Neuronal stem cell (in vitro differentiated cells): ENCODE measurements at regions not wholly inside any gene's neighbourhood (a gene's known extent, or its start where the extent isn't known, plus 50 kb on each side); places are given as distances from the start of the nearest gene placed in this dataset.

Experiments used
- DNase-seq: peaks from one replicate; pipeline ENCODE4 v3.0.0-alpha.2; 2013; ENCODE audit warnings: low spot score
- H2AFZ ChIP-seq: one replicate; pipeline ENCODE4 v1.6.1; 2013; ENCODE audit warnings: mild to moderate bottlenecking, low read length, inconsistent platforms
- H2AK5ac ChIP-seq: 2 replicates; pipeline ENCODE4 v1.6.1; 2013; ENCODE audit warnings: low read depth, mild to moderate bottlenecking, inconsistent platforms, low read length, moderate library complexity, mixed read lengths
- H2BK120ac ChIP-seq: 2 replicates; pipeline ENCODE4 v1.6.1; 2013; ENCODE audit warnings: low read depth, mild to moderate bottlenecking, inconsistent platforms, low read length, moderate library complexity, mixed read lengths
- H2BK12ac ChIP-seq: one replicate; pipeline ENCODE4 v1.6.1; 2013; ENCODE audit warnings: low read length, inconsistent platforms
- H2BK15ac ChIP-seq: 2 replicates; pipeline ENCODE4 v1.6.1; 2013; ENCODE audit warnings: mild to moderate bottlenecking, low read length, inconsistent platforms, mixed read lengths
- H2BK5ac ChIP-seq: one replicate; pipeline ENCODE4 v1.6.1; 2013; ENCODE audit warnings: inconsistent platforms, mild to moderate bottlenecking, low read length, moderate library complexity
- H3K14ac ChIP-seq: one replicate; pipeline ENCODE4 v1.6.1; 2013; ENCODE audit warnings: low read length, inconsistent platforms
- H3K18ac ChIP-seq: 2 replicates; pipeline ENCODE4 v1.6.1; 2013; ENCODE audit warnings: low read length, inconsistent platforms
- H3K23ac ChIP-seq: 2 replicates; pipeline ENCODE4 v1.6.1; 2013; ENCODE audit warnings: low read depth, mild to moderate bottlenecking, mixed read lengths, low read length, inconsistent platforms; ENCODE audit not compliant: poor library complexity
- H3K27ac ChIP-seq: replicated peaks from 3 replicates; pipeline ENCODE4 v1.5.1; 2013; ENCODE audit warnings: low read length, inconsistent platforms
- H3K27me3 ChIP-seq, 3 experiments: 2 replicates each; pipeline ENCODE4 v1.6.1; 2013; ENCODE audit warnings: low read length in 3 of 3, mild to moderate bottlenecking in 2 of 3, inconsistent platforms in 1 of 3, low read depth in 1 of 3, mixed read lengths in 1 of 3, moderate library complexity in 1 of 3; ENCODE audit not compliant: control insufficient read depth in 3 of 3, insufficient read depth in 3 of 3
- H3K36me3 ChIP-seq, 2 donors: replicated peaks in 1 of 2; 2 replicates each; pipeline ENCODE4 v1.6.1; 2013; ENCODE audit warnings: low read length in 2 of 2; ENCODE audit not compliant: control insufficient read depth in 2 of 2, insufficient read depth in 2 of 2
- H3K4ac ChIP-seq: 2 replicates; pipeline ENCODE4 v1.6.1; 2013; ENCODE audit warnings: inconsistent platforms, mild to moderate bottlenecking, low read length, moderate library complexity
- H3K4me1 ChIP-seq, 2 donors: 1 replicate in 1 of 2; 2 replicates in 1 of 2; pipeline ENCODE4 v1.6.1; 2013; ENCODE audit warnings: low read length in 2 of 2, low read depth in 1 of 2; ENCODE audit not compliant: control insufficient read depth in 2 of 2, insufficient read depth in 1 of 2
- H3K4me2 ChIP-seq: one replicate; pipeline ENCODE4 v1.6.1; 2013; ENCODE audit warnings: mild to moderate bottlenecking, low read length, inconsistent platforms; ENCODE audit not compliant: insufficient read depth, poor library complexity, severe bottlenecking
- H3K4me3 ChIP-seq, 2 donors: 2 replicates each; pipeline ENCODE4 v1.5.1; 2013; ENCODE audit warnings: low read length in 2 of 2, mild to moderate bottlenecking in 2 of 2, inconsistent platforms in 1 of 2, moderate library complexity in 1 of 2
- H3K79me1 ChIP-seq: one replicate; pipeline ENCODE4 v1.6.1; 2013; ENCODE audit warnings: low read depth, mild to moderate bottlenecking, inconsistent platforms, low read length, moderate library complexity
- H3K9ac ChIP-seq: one replicate; pipeline ENCODE4 v1.6.1; 2013; ENCODE audit warnings: mild to moderate bottlenecking, low read depth, low read length, inconsistent platforms; ENCODE audit not compliant: poor library complexity
- H3K9me3 ChIP-seq, 2 donors: replicated peaks in 1 of 2; 2 replicates each; pipeline versions ENCODE3 to v1.6.1; 2013; ENCODE audit warnings: low read length in 2 of 2, mild to moderate bottlenecking in 2 of 2, inconsistent platforms in 1 of 2, low read depth in 1 of 2, mixed read lengths in 1 of 2, moderate library complexity in 1 of 2; ENCODE audit not compliant: control insufficient read depth in 2 of 2, insufficient read depth in 1 of 2
- H4K8ac ChIP-seq: one replicate; pipeline ENCODE4 v1.6.1; 2013; ENCODE audit warnings: low read depth, mild to moderate bottlenecking, inconsistent platforms, low read length, moderate library complexity
- H4K91ac ChIP-seq: one replicate; pipeline ENCODE4 v1.6.1; 2013; ENCODE audit warnings: low read length, low read depth, mild to moderate bottlenecking, inconsistent platforms; ENCODE audit not compliant: poor library complexity
- WGBS, 2 donors: extraction: QIAGEN DNeasy Blood & Tissue Kit; methylation state at CpG; one replicate each; pipeline ENCODE4 v1.1.7; 2013; ENCODE audit warnings: missing lambda C conversion rate in 2 of 2, mixed read lengths in 1 of 2; ENCODE audit not compliant: insufficient read length in 2 of 2, insufficient replicate concordance in 1 of 2; ENCODE audit errors: extremely low coverage in 2 of 2; 5-methylcytosine and 5-hydroxymethylcytosine counted together

DNA sequence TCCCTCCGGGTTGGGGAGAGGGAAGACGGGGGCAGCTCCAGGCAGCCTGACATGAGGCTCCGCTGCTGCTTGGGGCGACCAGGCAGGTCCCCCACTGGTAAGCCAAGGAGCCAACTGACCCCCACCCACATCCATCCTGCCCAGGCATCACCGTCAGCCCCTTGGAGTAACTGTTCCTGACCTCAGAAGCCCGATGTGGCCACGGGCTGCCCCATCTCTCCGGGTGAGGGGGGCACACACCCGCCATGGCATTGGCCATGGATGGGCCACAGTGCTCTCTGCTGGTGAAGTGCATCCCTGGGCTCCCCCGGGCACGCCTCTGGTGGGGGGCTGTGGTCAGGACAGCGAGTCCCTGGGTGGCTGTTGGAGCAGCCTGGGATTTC is 100.0 kb downstream of the CRYAA start:
- no peak overlapping the region for H4K91ac ChIP-seq
- H3K4me3 ChIP-seq, result no peak overlapping the region
- no peak overlapping the region for H4K8ac ChIP-seq
- no peak overlapping the region for H2BK120ac ChIP-seq
- no peak overlapping the region for H2AK5ac ChIP-seq
- no peaks in the 10 kb centered on the region for H3K36me3 ChIP-seq
- no peak overlapping the region for H3K9ac ChIP-seq
- no peaks in the 10 kb centered on the region for H3K9me3 ChIP-seq
- WGBS, 2 donors, result no CpG with 5 or more reads among the region's 12 CpGs
- no peak overlapping the region for H2BK12ac ChIP-seq
- peak overlapping the region; percentile 42 for H3K18ac ChIP-seq
- DNase-seq, result no peak
- peaks cover 2 to 5% of the 10 kb centered on the region in 2 donors for H3K4me1 ChIP-seq
- H2BK5ac ChIP-seq, result no peak overlapping the region
- H3K14ac ChIP-seq, result no peak overlapping the region
- H3K27ac ChIP-seq, result no peak overlapping the region
- no peaks in the 10 kb centered on the region for H3K79me1 ChIP-seq
- peaks cover 0 to 7% (median 0%) of the 10 kb centered on the region in 3 experiments for H3K27me3 ChIP-seq
- no peak overlapping the region for H2BK15ac ChIP-seq
- H3K4me2 ChIP-seq, result no peak overlapping the region
- H3K23ac ChIP-seq, result peak overlapping the region; percentile 47
- no peak overlapping the region for H2AFZ ChIP-seq
- H3K4ac ChIP-seq, result no peak overlapping the region

DNA sequence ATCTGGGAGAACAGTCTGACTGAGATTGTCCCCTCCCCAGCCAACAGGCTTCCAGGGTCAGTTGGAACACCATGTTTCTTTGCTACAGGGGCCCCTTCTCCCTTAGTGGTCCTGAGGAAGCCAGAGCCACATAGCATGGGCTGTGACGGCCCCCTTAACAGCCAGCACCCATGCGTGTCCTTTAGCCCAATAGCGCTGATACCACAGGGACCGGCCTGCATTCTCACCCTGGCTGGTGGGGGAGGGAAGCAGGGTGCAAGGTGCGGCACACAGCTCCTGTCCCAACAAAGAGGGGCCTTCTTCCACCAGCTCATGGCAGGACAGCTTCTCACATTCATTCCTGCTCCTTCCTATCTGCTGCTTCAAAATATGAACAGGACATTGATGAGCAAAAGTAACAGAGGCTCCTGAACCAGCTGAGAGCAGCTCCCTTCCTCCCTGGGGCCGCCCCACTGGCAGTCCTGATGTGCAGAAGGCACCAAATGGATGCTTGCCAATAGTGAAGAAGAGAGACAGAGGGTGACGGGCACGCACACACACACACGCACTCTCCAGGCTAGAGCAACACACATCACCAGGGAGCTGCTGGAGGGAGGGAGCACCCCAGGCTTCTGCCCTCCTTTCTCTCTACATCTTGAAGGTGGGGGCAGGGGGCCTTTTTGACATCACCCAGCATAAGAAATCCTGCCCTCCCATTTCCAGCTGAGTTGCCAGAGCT is 99.4 kb downstream of the CRYAA start:
- H3K4ac ChIP-seq, result no peak overlapping the region
- no peak overlapping the region for H3K4me3 ChIP-seq
- no peaks in the 10 kb centered on the region for H3K79me1 ChIP-seq
- H3K4me2 ChIP-seq, result no peak overlapping the region
- peaks cover 0 to 4% (median 0%) of the 10 kb centered on the region in 3 experiments for H3K27me3 ChIP-seq
- DNase-seq, result no peak
- no peak overlapping the region for H2BK15ac ChIP-seq
- no peak overlapping the region for H3K27ac ChIP-seq
- no peak overlapping the region for H2BK120ac ChIP-seq
- WGBS, 2 donors, result no CpG with 5 or more reads among the region's 9 CpGs
- H3K18ac ChIP-seq, result no peak overlapping the region
- H3K9me3 ChIP-seq, result no peaks in the 10 kb centered on the region
- no peak overlapping the region for H4K8ac ChIP-seq
- no peak overlapping the region for H4K91ac ChIP-seq
- peaks cover 2 to 5% of the 10 kb centered on the region in 2 donors for H3K4me1 ChIP-seq
- H3K36me3 ChIP-seq, result no peaks in the 10 kb centered on the region
- H2AK5ac ChIP-seq, result no peak overlapping the region
- no peak overlapping the region for H2BK5ac ChIP-seq
- peak overlapping the region; percentile 28 for H3K23ac ChIP-seq
- H3K14ac ChIP-seq, result no peak overlapping the region
- no peak overlapping the region for H2BK12ac ChIP-seq
- H2AFZ ChIP-seq, result no peak overlapping the region
- H3K9ac ChIP-seq, result no peak overlapping the region

DNA sequence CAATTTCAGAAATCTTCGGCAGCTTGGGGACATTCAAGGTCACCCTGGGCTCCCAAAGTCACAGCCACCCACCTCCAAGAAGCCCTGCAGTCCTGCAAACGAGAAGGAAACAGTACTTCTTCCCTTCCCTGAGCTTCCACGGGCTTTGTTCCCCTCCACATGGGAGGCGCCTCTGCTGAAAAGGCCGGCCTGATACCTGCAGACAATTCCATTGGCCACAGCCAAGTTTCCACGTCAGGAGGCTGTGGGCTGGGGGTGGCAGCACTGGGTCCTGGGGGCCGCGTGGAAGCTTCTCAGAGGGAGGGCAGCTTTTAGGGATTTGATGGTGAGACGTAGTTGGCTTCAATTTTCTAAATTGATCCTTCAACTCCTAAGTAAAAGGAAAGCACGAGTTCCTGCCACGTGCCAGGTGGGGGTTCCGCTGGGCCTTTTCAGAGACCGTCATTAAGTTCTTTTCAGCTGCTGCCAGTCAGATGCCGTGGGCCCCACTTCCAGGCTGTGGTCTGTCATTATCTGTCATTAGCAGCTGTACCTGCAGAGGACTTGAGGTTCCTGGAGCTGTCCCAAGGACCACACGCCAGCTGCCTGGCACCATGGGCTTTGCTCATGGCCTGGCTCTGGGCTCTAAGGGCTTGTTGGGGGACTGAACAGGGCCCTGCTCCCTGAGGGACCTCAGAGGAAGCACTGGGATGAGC is 98.7 kb downstream of the CRYAA start:
- no peak overlapping the region for H2BK120ac ChIP-seq
- H3K79me1 ChIP-seq, result peaks cover 2% of the 10 kb centered on the region
- no peak overlapping the region for H3K23ac ChIP-seq
- no peak overlapping the region for H3K4me3 ChIP-seq
- no peak overlapping the region for H3K27ac ChIP-seq
- no peak overlapping the region for H2BK12ac ChIP-seq
- no peak overlapping the region for H4K8ac ChIP-seq
- H3K4me1 ChIP-seq, result peaks cover 2 to 5% of the 10 kb centered on the region in 2 donors
- no peak overlapping the region for H2BK5ac ChIP-seq
- H3K36me3 ChIP-seq, result peaks cover 0 to 1% of the 10 kb centered on the region in 2 donors
- peaks cover 2% of the 10 kb centered on the region in 2 donors for H3K9me3 ChIP-seq
- no peak overlapping the region for H2AK5ac ChIP-seq
- H3K27me3 ChIP-seq, result peaks cover 0 to 1% (median under 1%) of the 10 kb centered on the region in 3 experiments
- no peak overlapping the region for H2BK15ac ChIP-seq
- H3K4me2 ChIP-seq, result no peak overlapping the region
- no peak for DNase-seq
- no peak overlapping the region for H4K91ac ChIP-seq
- no peak overlapping the region for H3K14ac ChIP-seq
- WGBS, 2 donors, result no CpG with 5 or more reads among the region's 15 CpGs
- no peak overlapping the region for H3K9ac ChIP-seq
- peak overlapping the region; percentile 53 for H2AFZ ChIP-seq
- no peak overlapping the region for H3K18ac ChIP-seq
- H3K4ac ChIP-seq, result no peak overlapping the region

DNA sequence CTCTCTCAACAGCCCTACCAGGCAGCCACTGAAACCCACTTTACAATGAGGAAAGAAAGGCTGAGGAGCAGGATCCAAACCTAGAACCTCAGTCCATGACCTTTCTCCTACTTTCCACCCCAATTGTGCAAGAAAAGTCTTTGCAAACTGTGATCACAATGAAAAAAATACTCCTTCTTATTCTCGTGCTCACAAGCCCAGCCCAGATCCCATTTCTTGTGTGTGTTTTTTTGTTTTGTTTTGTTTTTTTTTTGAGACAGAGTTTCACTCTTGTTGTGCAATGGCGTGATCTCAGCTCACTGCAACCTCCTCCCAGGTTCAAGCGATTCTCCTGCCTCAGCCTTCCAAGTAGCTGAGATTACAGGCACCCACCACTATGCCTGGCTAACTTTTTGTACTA is 97.7 kb downstream of the CRYAA start:
- H4K8ac ChIP-seq, result no peak overlapping the region
- WGBS, 2 donors, result no CpG with 5 or more reads among the region's 3 CpGs
- no peak overlapping the region for H2BK12ac ChIP-seq
- no peak overlapping the region for H2BK5ac ChIP-seq
- H2BK120ac ChIP-seq, result no peak overlapping the region
- no peak overlapping the region for H2AK5ac ChIP-seq
- no peak overlapping the region for H3K23ac ChIP-seq
- DNase-seq, result no peak
- H4K91ac ChIP-seq, result no peak overlapping the region
- H3K4me2 ChIP-seq, result no peak overlapping the region
- H3K14ac ChIP-seq, result no peak overlapping the region
- H3K36me3 ChIP-seq, result peaks cover 0 to 2% of the 10 kb centered on the region in 2 donors
- no peak overlapping the region for H3K4me3 ChIP-seq
- H3K4me1 ChIP-seq, result peaks cover 2 to 5% of the 10 kb centered on the region in 2 donors
- peaks cover 3% of the 10 kb centered on the region for H3K79me1 ChIP-seq
- H3K18ac ChIP-seq, result no peak overlapping the region
- H3K4ac ChIP-seq, result no peak overlapping the region
- peaks cover 5% of the 10 kb centered on the region in 2 donors for H3K9me3 ChIP-seq
- H3K9ac ChIP-seq, result no peak overlapping the region
- H2AFZ ChIP-seq, result no peak overlapping the region
- no peak overlapping the region for H3K27ac ChIP-seq
- no peak overlapping the region for H2BK15ac ChIP-seq
- peaks cover 0 to 4% (median 3%) of the 10 kb centered on the region in 3 experiments for H3K27me3 ChIP-seq
